HFFc6 (cell line): ENCODE measurements at regions not wholly inside any gene's neighbourhood (a gene's known extent, or its start where the extent isn't known, plus 50 kb on each side); places are given as distances from the start of the nearest gene placed in this dataset.

Experiments used
- DNase-seq: peaks from one replicate; pipeline ENCODE4 v3.0.0-alpha.2; 2018
- H3K27ac Mint-ChIP-seq: 2 replicates; pipeline ENCODE4 v1.8.0; 2020; ENCODE audit warnings: mild to moderate bottlenecking, mixed read lengths
- H3K27me3 Mint-ChIP-seq: 2 replicates; pipeline ENCODE4 v1.8.0; 2021; ENCODE audit warnings: mild to moderate bottlenecking, moderate library complexity, mixed read lengths; ENCODE audit not compliant: insufficient read depth
- H3K36me3 Mint-ChIP-seq: 2 replicates; pipeline ENCODE4 v1.8.0; 2021; ENCODE audit warnings: low read depth, mixed read lengths
- H3K4me1 Mint-ChIP-seq: 2 replicates; pipeline ENCODE4 v1.8.0; 2020; ENCODE audit warnings: low read depth, mixed read lengths
- H3K4me3 Mint-ChIP-seq: 2 replicates; pipeline ENCODE4 v1.8.0; 2020; ENCODE audit warnings: mild to moderate bottlenecking, moderate library complexity, mixed read lengths
- H3K9me3 Mint-ChIP-seq: 2 replicates; pipeline ENCODE4 v1.8.0; 2020; ENCODE audit warnings: mild to moderate bottlenecking, mixed read lengths
- CTCF ChIP-seq: fragments of 200-600 bp; sonication (generic); IDR thresholded peaks from 2 replicates; pipeline ENCODE4 v1.5.0; 2021; ENCODE audit warnings: antibody characterized with exemption, mild to moderate bottlenecking

GRCh38 chr6:105753620-105754211 is 332.4 kb upstream of the PRDM1 start:
- no peak for DNase-seq
- Mint-ChIP-seq H3K27me3 (peaks cover 2% of the 10 kb centered on the region; the same call in 1 of the 2 replicates), H3K36me3 (no peaks in the 10 kb centered on the region), H3K27ac (no peak overlapping the region), H3K4me3 (no peak overlapping the region), H3K4me1 (peaks cover 20% of the 10 kb centered on the region), H3K9me3 (no peaks in the 10 kb centered on the region)
- TF ChIP-seq CTCF, result no peak

- no peak overlapping the region for H3K4me3 Mint-ChIP-seq
- H3K27ac Mint-ChIP-seq, result no peak overlapping the region
- H3K9me3 Mint-ChIP-seq, result no peaks in the 10 kb centered on the region
- peaks cover 25% of the 10 kb centered on the region for H3K4me1 Mint-ChIP-seq
- H3K36me3 Mint-ChIP-seq, result no peaks in the 10 kb centered on the region
- H3K27me3 Mint-ChIP-seq, result peaks cover 2% of the 10 kb centered on the region; the same call in 1 of the 2 replicates
- TF ChIP-seq CTCF, result no peak
- DNase-seq, result no peak
These were observed 332.9 kb upstream of the PRDM1 start for GRCh38 chr6:105753207-105753606.

GRCh38 chr6:105750089-105750488 is 336.0 kb upstream of the PRDM1 start:
- DNase-seq, result no peak
- no peak for TF ChIP-seq CTCF
- H3K27me3 Mint-ChIP-seq, result no peaks in the 10 kb centered on the region
- peaks cover 42% of the 10 kb centered on the region for H3K4me1 Mint-ChIP-seq
- H3K4me3 Mint-ChIP-seq, result no peak overlapping the region
- no peak overlapping the region for H3K27ac Mint-ChIP-seq
- no peaks in the 10 kb centered on the region for H3K36me3 Mint-ChIP-seq
- no peaks in the 10 kb centered on the region for H3K9me3 Mint-ChIP-seq

- no peaks in the 10 kb centered on the region for H3K9me3 Mint-ChIP-seq
- TF ChIP-seq CTCF, result no peak
- peak overlapping the region; percentile 12 for H3K27ac Mint-ChIP-seq
- peaks cover 54% of the 10 kb centered on the region for H3K4me1 Mint-ChIP-seq
- H3K27me3 Mint-ChIP-seq, result no peaks in the 10 kb centered on the region
- peak; percentile 48 for DNase-seq
- H3K4me3 Mint-ChIP-seq, result no peak overlapping the region
- no peaks in the 10 kb centered on the region for H3K36me3 Mint-ChIP-seq
These were observed 337.4 kb upstream of the PRDM1 start for GRCh38 chr6:105748737-105749161.

- Mint-ChIP-seq H3K27ac (no peak overlapping the region), H3K36me3 (no peaks in the 10 kb centered on the region), H3K4me1 (peaks cover 45% of the 10 kb centered on the region), H3K4me3 (no peak overlapping the region), H3K27me3 (no peaks in the 10 kb centered on the region), H3K9me3 (no peaks in the 10 kb centered on the region)
- no peak for DNase-seq
- TF ChIP-seq CTCF, result no peak
These were observed 338.2 kb upstream of the PRDM1 start for GRCh38 chr6:105747823-105748405.
